ENCODE measurements at regions not wholly inside any gene's neighbourhood (a gene's known extent, or its start where the extent isn't known, plus 50 kb on each side); places are given as distances from the start of the nearest gene placed in this dataset.

GRCh38 chr12:43665091-43665490 is 93.5 kb downstream of the PUS7L start:
- no peak for DNase-seq

- no peak for DNase-seq
Measured at GRCh38 chr12:43662736-43663135, 95.9 kb downstream of the PUS7L start.

- no peak for DNase-seq
Measured at GRCh38 chr12:43655586-43655985, 103.0 kb downstream of the PUS7L start.

GRCh38 chr12:43653917-43654316 is 101.9 kb upstream of the ADAMTS20 start:
- peak; percentile 20 for DNase-seq

DNA sequence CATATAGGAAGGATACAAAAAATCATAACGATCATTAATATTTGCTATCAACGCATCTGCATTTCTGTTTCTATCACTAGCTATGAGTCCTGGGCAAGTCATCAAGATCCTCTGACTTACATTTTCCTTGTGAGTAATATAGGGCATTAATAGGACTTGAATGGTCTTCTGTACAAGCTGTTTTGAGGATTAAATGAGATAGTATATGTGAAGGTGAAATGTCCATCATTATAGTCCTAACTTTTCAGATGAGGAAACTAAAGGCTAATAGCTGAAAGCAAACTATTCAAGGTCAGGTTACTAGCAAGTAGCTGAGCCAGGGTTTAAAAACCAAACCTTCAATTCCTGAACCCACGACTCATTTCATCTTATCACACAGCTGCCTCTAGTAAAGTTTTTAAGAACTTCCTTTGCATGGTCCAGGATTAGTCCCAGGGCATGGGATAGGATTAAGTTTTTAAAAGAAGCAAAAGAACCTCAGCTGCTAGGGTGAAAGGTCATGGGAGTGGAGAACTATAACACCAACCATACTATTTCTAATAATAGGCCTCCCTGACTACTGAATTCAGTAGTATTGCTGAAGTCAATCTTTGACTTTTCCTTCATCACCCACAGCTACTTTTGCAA is 101.4 kb upstream of the ADAMTS20 start:
- no peak for DNase-seq

GRCh38 chr12:43648636-43649035 is 96.6 kb upstream of the ADAMTS20 start:
- DNase-seq = no peak

- no peak for DNase-seq
Measured at GRCh38 chr12:43638806-43639205, 86.8 kb upstream of the ADAMTS20 start.

- no peak for DNase-seq
Measured at GRCh38 chr12:43636725-43637463, 84.9 kb upstream of the ADAMTS20 start.

- DNase-seq = no peak
Measured at GRCh38 chr12:43621262-43621661, 69.3 kb upstream of the ADAMTS20 start.

DNA sequence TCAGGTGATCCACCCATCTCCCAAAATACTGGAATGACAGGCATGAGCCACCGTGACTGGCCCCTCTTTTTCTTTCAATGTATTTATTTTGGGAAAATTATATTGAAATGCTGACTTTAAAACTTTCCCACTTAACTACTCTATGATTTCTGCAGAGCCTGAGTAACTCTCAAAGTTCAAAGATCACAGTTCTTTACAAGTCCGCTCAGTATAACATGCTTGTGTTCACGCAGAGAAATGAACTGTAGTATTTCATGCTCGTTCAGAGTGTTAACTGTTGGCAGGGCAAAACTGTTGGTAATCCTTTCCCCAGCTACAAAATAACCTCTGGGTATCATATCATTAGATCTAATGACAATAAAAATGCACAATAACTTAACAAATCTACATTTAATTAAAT is 50.7 kb upstream of the ADAMTS20 start:
- no peak for DNase-seq
